ENCODE measurements at regions not wholly inside any gene's neighbourhood (a gene's known extent, or its start where the extent isn't known, plus 50 kb on each side); places are given as distances from the start of the nearest gene placed in this dataset.
A peak's percentile ranks its signal among the peaks of the same experiment; 100 is the strongest.

- DNase-seq, result no peak
- no peaks in the 10 kb centered on the region for H3K9me3 ChIP-seq (ENCODE audit: severe bottlenecking)
- no peaks in the 10 kb centered on the region for H3K36me3 ChIP-seq
- TF ChIP-seq CTCF (IDR thresholded peaks at IDR 0.05; ENCODE audit: low read depth, low read length), result no peak
- no peak overlapping the region for H3K4me3 ChIP-seq (ENCODE audit: low read depth, low read length)
- H3K27ac ChIP-seq, result no peak overlapping the region
- no peaks in the 10 kb centered on the region for H3K27me3 ChIP-seq (ENCODE audit: insufficient read depth, low read depth, severe bottlenecking)
These were observed 395.7 kb downstream of the NXPH1 start for GRCh38 chr7:8829100-8829499.

- DNase-seq, result no peak
- Histone ChIP-seq H3K4me3 (ENCODE audit: low read depth, low read length) (no peak overlapping the region), H3K9me3 (ENCODE audit: severe bottlenecking) (no peaks in the 10 kb centered on the region), H3K27me3 (ENCODE audit: insufficient read depth, low read depth, severe bottlenecking) (no peaks in the 10 kb centered on the region), H3K27ac (no peak overlapping the region), H3K36me3 (no peaks in the 10 kb centered on the region)
- no peak for TF ChIP-seq CTCF (IDR thresholded peaks at IDR 0.05; ENCODE audit: low read depth, low read length)
These were observed 398.0 kb downstream of the NXPH1 start for GRCh38 chr7:8831376-8831775.

- no peak for TF ChIP-seq CTCF (IDR thresholded peaks at IDR 0.05; ENCODE audit: low read depth, low read length)
- no peaks in the 10 kb centered on the region for H3K36me3 ChIP-seq
- DNase-seq, result no peak
- H3K27me3 ChIP-seq (ENCODE audit: insufficient read depth, low read depth, severe bottlenecking), result no peaks in the 10 kb centered on the region
- H3K9me3 ChIP-seq (ENCODE audit: severe bottlenecking), result no peaks in the 10 kb centered on the region
- no peak overlapping the region for H3K27ac ChIP-seq
- no peak overlapping the region for H3K4me3 ChIP-seq (ENCODE audit: low read depth, low read length)
These were observed 399.9 kb downstream of the NXPH1 start for GRCh38 chr7:8833355-8833754.

- Histone ChIP-seq H3K4me3 (ENCODE audit: low read depth, low read length) (no peak overlapping the region), H3K36me3 (no peaks in the 10 kb centered on the region), H3K27ac (no peak overlapping the region), H3K27me3 (ENCODE audit: insufficient read depth, low read depth, severe bottlenecking) (no peaks in the 10 kb centered on the region), H3K9me3 (ENCODE audit: severe bottlenecking) (no peaks in the 10 kb centered on the region)
- no peak for TF ChIP-seq CTCF (IDR thresholded peaks at IDR 0.05; ENCODE audit: low read depth, low read length)
- no peak for DNase-seq
These were observed 407.8 kb downstream of the NXPH1 start for GRCh38 chr7:8841171-8841570.

DNA sequence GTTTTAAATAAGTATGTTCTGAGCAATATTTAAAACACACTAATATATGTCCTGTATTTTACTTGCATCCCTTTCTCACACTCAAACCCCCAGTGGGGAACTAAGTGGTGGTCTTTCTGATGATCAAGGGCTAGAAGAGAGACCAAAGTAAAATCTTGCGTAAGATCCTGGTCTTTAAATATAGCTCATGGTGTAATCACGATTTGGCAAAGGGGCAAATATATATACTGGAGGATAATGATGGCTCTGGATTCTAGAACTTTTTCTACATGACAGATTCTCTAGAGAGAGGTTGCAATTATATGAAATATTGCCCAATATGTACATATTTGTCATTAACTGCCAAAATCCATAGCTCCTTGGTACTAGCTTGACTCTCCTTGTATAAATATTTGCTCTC is 438.3 kb downstream of the NXPH1 start:
- H3K27ac ChIP-seq, result no peak overlapping the region
- no peak for TF ChIP-seq CTCF (IDR thresholded peaks at IDR 0.05; ENCODE audit: low read depth, low read length)
- H3K27me3 ChIP-seq (ENCODE audit: insufficient read depth, low read depth, severe bottlenecking), result no peaks in the 10 kb centered on the region
- H3K36me3 ChIP-seq, result no peaks in the 10 kb centered on the region
- H3K9me3 ChIP-seq (ENCODE audit: severe bottlenecking), result peaks cover 3% of the 10 kb centered on the region
- H3K4me3 ChIP-seq (ENCODE audit: low read depth, low read length), result no peak overlapping the region
- no peak for DNase-seq

DNA sequence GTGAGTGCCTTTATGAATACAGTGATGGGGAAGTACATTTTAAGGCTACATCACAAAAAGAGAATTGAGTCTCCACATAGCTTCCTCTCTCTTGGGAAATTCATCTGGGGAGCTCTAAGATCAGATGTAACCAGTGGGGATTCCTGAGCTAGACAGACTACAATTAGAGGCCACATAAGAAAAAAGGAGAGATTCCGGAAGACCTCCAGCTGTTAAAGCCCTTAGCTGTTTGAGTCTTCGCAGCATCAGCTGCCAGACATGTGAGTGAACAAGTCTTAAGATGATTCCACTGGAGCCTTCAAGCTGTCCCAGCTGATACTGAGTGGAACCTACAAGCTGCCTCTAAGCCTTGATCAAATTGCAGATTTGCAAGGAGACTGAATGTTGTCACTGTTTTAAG is 448.5 kb downstream of the NXPH1 start:
- no peak for TF ChIP-seq CTCF (IDR thresholded peaks at IDR 0.05; ENCODE audit: low read depth, low read length)
- Histone ChIP-seq H3K36me3 (no peaks in the 10 kb centered on the region), H3K9me3 (ENCODE audit: severe bottlenecking) (no peaks in the 10 kb centered on the region), H3K27ac (no peak overlapping the region), H3K4me3 (ENCODE audit: low read depth, low read length) (no peak overlapping the region), H3K27me3 (ENCODE audit: insufficient read depth, low read depth, severe bottlenecking) (no peaks in the 10 kb centered on the region)
- DNase-seq, result peak; percentile 6
